ENCODE measurements at regions not wholly inside any gene's neighbourhood (a gene's known extent, or its start where the extent isn't known, plus 50 kb on each side); places are given as distances from the start of the nearest gene placed in this dataset.
"Not testable (repeated sequence)": the region's sequence is repeated elsewhere in the genome, so short reads cannot be mapped to it uniquely, and the experiment has no call there.

DNA sequence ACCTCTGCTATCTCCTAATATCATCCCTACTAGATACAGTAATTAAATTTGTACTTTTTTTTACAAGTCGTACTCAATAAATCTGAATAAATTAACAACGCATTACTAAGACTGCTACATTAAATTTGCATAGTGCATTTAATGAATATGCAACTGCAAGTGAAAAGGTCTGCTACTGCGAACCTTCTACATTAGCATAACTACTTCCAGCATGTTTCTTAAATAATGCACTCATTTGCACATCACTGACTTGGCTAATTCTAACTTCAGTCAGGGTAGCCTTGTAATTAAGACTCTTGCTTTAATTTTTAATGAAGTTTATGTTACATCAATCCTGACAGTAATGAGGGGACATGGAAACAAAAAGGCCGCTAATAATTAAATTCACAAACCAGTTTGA is 98.9 kb upstream of the FOXB1 start:
- no peak overlapping the region for H3K4me3 ChIP-seq (ENCODE audit: low read depth, low read length)
- DNase-seq (ENCODE audit: low read depth), result no peak
- in situ Hi-C loops (cut with HindIII; ENCODE audit: low sequenced_read_pairs), result no loop called here
- TF ChIP-seq, protein P1, sequence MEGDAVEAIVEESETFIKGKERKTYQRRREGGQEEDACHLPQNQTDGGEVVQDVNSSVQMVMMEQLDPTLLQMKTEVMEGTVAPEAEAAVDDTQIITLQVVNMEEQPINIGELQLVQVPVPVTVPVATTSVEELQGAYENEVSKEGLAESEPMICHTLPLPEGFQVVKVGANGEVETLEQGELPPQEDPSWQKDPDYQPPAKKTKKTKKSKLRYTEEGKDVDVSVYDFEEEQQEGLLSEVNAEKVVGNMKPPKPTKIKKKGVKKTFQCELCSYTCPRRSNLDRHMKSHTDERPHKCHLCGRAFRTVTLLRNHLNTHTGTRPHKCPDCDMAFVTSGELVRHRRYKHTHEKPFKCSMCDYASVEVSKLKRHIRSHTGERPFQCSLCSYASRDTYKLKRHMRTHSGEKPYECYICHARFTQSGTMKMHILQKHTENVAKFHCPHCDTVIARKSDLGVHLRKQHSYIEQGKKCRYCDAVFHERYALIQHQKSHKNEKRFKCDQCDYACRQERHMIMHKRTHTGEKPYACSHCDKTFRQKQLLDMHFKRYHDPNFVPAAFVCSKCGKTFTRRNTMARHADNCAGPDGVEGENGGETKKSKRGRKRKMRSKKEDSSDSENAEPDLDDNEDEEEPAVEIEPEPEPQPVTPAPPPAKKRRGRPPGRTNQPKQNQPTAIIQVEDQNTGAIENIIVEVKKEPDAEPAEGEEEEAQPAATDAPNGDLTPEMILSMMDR (IDR thresholded peaks at IDR 0.05; ENCODE audit: low read depth, low read length, missing control alignments), result no peak

DNA sequence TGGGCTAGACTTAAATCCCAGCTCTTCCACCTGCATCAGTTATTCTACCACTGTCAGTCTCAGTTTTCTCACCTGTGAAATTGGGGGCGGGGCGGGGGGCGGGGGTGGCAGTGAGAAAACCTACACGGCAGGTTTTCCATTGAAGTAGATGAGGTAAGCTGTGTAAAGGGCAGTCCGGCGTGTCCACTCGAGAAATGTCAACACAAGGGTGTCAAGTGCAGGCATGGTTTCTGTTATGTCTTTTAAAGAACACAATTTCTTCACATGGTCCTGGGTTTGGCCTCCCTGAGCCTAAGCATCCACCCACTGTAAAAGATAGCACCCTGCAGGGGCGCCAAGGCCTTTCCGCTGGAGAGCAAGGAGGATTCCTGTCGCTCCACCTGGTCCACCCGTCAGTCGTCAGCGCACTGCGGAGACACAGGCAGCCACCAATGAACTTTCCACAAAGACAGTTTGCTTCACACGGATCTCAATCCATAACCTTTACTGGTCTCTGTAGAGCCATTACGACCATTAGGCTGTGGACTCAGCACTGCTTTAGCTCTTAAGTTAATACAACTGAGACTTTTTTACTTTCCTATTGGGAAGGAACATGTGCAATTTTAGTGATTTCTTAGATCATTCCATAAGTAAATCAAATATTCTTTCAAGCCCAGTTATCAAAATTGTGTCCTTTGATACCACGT is 99.5 kb upstream of the FOXB1 start:
- TF ChIP-seq, protein P1 (IDR thresholded peaks at IDR 0.05; ENCODE audit: low read depth, low read length, missing control alignments), result no peak
- no peak overlapping the region for H3K4me3 ChIP-seq (ENCODE audit: low read depth, low read length)
- no peak for DNase-seq (ENCODE audit: low read depth)
- in situ Hi-C loops (cut with HindIII; ENCODE audit: low sequenced_read_pairs), result no loop called here

DNA sequence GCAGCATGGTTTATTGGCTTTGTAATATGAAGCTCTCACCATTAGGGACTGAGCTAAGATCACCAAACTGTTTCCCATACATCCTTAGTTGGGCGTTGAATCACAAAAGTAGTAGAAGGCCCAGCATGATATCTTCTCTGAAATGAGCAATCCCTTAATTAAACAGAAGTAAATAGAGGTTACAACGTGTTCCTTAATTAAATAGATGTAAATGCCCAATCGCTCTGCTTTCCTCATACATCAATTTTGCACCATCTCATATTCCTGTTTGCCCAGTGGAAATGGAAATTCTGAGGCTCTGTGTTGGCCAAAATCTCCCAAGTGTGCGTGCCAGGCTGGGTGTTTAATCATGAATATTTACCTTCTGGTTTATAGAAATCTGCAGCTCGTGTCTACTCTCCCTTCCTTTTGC is 107.4 kb upstream of the FOXB1 start:
- in situ Hi-C loops (cut with HindIII; ENCODE audit: low sequenced_read_pairs), result no loop called here
- H3K4me3 ChIP-seq (ENCODE audit: low read depth, low read length), result no peak overlapping the region
- DNase-seq (ENCODE audit: low read depth), result no peak
- TF ChIP-seq, protein P1 (IDR thresholded peaks at IDR 0.05; ENCODE audit: low read depth, low read length, missing control alignments), result no peak

DNA sequence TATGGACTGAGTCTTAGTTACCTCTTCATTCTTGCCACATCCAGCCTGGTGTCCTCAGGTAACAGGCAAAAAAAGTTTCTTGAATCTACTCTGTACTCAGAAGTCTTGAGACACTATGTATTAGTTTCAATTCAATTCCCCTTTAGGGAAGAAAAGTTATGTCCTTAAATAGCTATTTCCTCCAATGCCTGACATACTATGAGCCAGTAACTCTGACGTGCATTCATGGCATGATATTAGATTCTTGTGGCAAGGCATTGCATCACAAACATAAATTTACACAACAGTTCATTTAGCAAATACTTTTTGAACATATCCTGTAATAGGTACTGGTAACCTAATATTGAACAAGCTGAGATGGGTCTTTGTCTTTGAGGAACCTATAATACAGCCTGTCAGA is 109.3 kb upstream of the FOXB1 start:
- TF ChIP-seq, protein P1 (IDR thresholded peaks at IDR 0.05; ENCODE audit: low read depth, low read length, missing control alignments), result no peak
- in situ Hi-C loops (cut with HindIII; ENCODE audit: low sequenced_read_pairs), result no loop called here
- DNase-seq (ENCODE audit: low read depth), result no peak
- H3K4me3 ChIP-seq (ENCODE audit: low read depth, low read length), result no peak overlapping the region

DNA sequence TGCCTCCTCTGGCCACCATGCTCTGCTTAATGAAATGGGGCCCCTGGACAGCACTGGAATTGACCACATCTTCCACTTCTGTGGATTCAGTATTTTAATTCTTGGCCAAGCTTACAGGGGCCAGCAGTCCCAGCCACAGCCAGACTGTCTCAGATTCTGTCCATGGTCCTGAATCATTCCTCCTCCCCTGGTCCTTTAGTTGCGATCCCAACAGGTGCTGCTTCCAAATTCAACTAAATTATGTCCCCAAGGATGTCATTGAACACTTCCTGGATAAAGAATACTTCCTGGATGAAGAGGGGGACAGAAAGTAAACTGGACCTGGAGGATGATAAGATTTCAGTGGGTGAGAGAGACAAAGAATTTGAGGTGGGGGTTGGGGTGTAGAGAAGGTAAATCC is 111.1 kb upstream of the FOXB1 start:
- in situ Hi-C loops (cut with HindIII; ENCODE audit: low sequenced_read_pairs), result no loop called here
- H3K4me3 ChIP-seq (ENCODE audit: low read depth, low read length), result no peak overlapping the region
- TF ChIP-seq, protein P1 (IDR thresholded peaks at IDR 0.05; ENCODE audit: low read depth, low read length, missing control alignments), result no peak
- DNase-seq (ENCODE audit: low read depth), result peak; percentile 11

DNA sequence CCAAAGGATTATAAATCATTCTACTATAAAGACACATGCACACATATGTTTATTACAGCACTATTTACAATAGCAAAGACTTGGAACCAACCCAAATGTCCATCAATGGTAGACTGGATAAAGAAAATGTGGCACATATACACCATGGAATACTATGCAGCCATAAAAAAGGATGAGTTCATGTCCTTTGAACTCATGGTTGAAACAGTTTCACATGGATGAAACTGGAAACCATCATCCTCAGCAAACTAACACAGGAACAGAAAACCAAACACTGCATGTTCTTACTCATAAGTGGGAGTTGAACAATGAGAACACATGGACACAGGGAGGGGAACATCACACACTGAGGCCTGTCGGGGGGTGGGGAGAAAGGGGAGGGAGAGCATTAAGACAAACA is 116.2 kb upstream of the FOXB1 start:
- in situ Hi-C loops (cut with HindIII; ENCODE audit: low sequenced_read_pairs); H3K4me3 ChIP-seq (ENCODE audit: low read depth, low read length); DNase-seq (ENCODE audit: low read depth): not testable (repeated sequence)

DNA sequence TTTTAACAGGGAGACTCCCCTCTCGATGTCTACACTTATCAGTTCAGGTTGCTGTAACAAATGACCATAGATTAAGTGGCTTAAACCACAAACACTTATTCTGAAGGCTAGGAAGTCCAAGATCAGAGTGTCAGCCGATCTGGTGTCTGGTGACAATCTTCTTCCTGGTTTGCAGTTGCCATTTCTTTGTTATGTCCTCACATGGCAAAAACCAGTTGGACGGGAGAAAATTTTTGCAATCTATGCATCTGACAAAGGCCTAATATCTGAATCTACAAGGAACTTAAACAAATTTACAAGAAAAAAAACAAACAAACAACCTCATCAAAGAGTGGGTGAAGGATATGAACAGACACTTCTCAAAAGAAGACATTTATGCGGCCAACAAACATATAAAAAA is 116.9 kb upstream of the FOXB1 start:
- TF ChIP-seq, protein P1 (IDR thresholded peaks at IDR 0.05; ENCODE audit: low read depth, low read length, missing control alignments), result no peak
- no peak for DNase-seq (ENCODE audit: low read depth)
- no peak overlapping the region for H3K4me3 ChIP-seq (ENCODE audit: low read depth, low read length)
- in situ Hi-C loops (cut with HindIII; ENCODE audit: low sequenced_read_pairs), result no loop called here

Data from astrocyte of the cerebellum (primary cell).